ENCODE measurements at regions not wholly inside any gene's neighbourhood (a gene's known extent, or its start where the extent isn't known, plus 50 kb on each side); places are given as distances from the start of the nearest gene placed in this dataset.

DNA sequence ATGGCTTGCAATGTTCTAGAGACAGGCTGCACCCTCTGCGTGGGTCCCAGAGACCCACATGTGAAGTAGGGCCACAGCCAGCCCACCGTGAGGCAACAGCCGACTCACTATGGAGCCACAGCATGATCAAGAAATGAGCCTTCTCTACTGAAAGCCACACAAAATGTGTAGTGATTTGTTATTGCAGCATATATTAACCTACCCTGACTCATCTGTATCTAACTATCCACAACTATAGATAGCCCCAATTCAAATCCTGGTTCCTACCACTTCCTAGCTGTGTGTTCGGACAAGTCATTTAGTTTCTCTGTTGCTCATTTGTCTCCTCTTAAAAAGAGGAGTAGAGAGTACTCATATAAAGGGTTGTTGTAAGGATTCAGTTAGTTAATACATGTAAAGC, 1152.3 kb downstream of the BCL11B start:
- Histone ChIP-seq H3K9me3 (replicated peaks; ENCODE audit: control insufficient read depth, insufficient read depth, low read length) (peaks cover 2% of the 10 kb centered on the region), H3K79me2 (ENCODE audit: control insufficient read depth, insufficient read depth, low read length) (no peaks in the 10 kb centered on the region), H2AFZ (ENCODE audit: low read depth, low read length) (no peak overlapping the region), H4K20me1 (replicated peaks; ENCODE audit: control insufficient read depth, extremely low read depth, insufficient read depth, low read length) (no peaks in the 10 kb centered on the region), H3K36me3 (ENCODE audit: control insufficient read depth in 2 of 2, extremely low read depth in 1 of 2, insufficient read depth in 2 of 2, low read length in 2 of 2) (no peaks in the 10 kb centered on the region), H3K9me1 (replicated peaks; ENCODE audit: control insufficient read depth, extremely low read depth, insufficient read depth, low read length) (no peaks in the 10 kb centered on the region), H3K4me3 (replicated peaks in 1 of 3; ENCODE audit: insufficient read depth in 1 of 3, low read depth in 1 of 3, low read length in 3 of 3) (no peak overlapping the region), H3K9ac (replicated peaks; ENCODE audit: extremely low read depth, insufficient read depth, low read length) (no peak overlapping the region), H3K4me1 (ENCODE audit: control insufficient read depth, extremely low read depth, insufficient read depth, low read length) (no peaks in the 10 kb centered on the region), H3K4me2 (ENCODE audit: insufficient read depth, low read length) (no peak overlapping the region), H3K27ac (ENCODE audit: insufficient read depth, low read depth, low read length) (no peak overlapping the region), H3K27me3 (ENCODE audit: control insufficient read depth in 2 of 2, insufficient read depth in 2 of 2, low read length in 2 of 2) (no peaks in the 10 kb centered on the region)
- TF ChIP-seq MYC (IDR thresholded peaks at IDR 0.05; ENCODE audit: low read depth, low read length) (no peak), EZH2 (IDR thresholded peaks at IDR 0.05; ENCODE audit: borderline replicate concordance, low read depth, low read length, severe bottlenecking) (no peak), JUN (IDR thresholded peaks at IDR 0.05; ENCODE audit: borderline replicate concordance, insufficient read depth, insufficient read length, low read depth) (no peak), POLR2AphosphoS5 (IDR thresholded peaks at IDR 0.05; ENCODE audit: insufficient read depth, low read depth, low read length) (no peak), GATA2 (IDR thresholded peaks at IDR 0.05; ENCODE audit: insufficient read depth, insufficient read length, low read depth, low read length) (no peak), FOS (IDR thresholded peaks at IDR 0.05; ENCODE audit: borderline replicate concordance, insufficient read depth, low read length) (no peak), POLR2A (IDR thresholded peaks at IDR 0.05; ENCODE audit: low read depth, low read length) (no peak)
- TF ChIP-seq, protein P1, sequence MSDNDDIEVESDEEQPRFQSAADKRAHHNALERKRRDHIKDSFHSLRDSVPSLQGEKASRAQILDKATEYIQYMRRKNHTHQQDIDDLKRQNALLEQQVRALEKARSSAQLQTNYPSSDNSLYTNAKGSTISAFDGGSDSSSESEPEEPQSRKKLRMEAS (IDR thresholded peaks at IDR 0.05; ENCODE audit: insufficient read depth, insufficient read length) = no peak
- TF ChIP-seq, protein P2, sequence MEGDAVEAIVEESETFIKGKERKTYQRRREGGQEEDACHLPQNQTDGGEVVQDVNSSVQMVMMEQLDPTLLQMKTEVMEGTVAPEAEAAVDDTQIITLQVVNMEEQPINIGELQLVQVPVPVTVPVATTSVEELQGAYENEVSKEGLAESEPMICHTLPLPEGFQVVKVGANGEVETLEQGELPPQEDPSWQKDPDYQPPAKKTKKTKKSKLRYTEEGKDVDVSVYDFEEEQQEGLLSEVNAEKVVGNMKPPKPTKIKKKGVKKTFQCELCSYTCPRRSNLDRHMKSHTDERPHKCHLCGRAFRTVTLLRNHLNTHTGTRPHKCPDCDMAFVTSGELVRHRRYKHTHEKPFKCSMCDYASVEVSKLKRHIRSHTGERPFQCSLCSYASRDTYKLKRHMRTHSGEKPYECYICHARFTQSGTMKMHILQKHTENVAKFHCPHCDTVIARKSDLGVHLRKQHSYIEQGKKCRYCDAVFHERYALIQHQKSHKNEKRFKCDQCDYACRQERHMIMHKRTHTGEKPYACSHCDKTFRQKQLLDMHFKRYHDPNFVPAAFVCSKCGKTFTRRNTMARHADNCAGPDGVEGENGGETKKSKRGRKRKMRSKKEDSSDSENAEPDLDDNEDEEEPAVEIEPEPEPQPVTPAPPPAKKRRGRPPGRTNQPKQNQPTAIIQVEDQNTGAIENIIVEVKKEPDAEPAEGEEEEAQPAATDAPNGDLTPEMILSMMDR (IDR thresholded peaks at IDR 0.05; ENCODE audit: extremely low read depth in 1 of 2, insufficient read depth in 1 of 2, low read depth in 1 of 2, low read length in 2 of 2) = no peak
- DNase-seq (ENCODE audit: low read depth, low spot score) (no peak), FAIRE-seq (no peak)
- intact Hi-C loops (cut with micrococcal nuclease) = no loop called here
- dilution Hi-C loops (cut with MboI; ENCODE audit: extremely low pct_ligation_motif_present, low sequenced_read_pairs) = no loop called here
- CTCF ChIA-PET = no interaction called here
- no TSS peak for BruUV-seq (replicated peaks)
- POLR2A ChIA-PET = no interaction called here
